ENCODE measurements at regions not wholly inside any gene's neighbourhood (a gene's known extent, or its start where the extent isn't known, plus 50 kb on each side); places are given as distances from the start of the nearest gene placed in this dataset.

GRCh38 chr4:17367201-17367600 is 144.7 kb downstream of the QDPR start:
- Histone ChIP-seq H2AFZ (ENCODE audit: insufficient read depth, low read depth, low read length, poor library complexity, severe bottlenecking) (no peak overlapping the region), H3K27me3 (ENCODE audit: control insufficient read depth in 2 of 2, insufficient read depth in 2 of 2, low read length in 2 of 2) (no peaks in the 10 kb centered on the region), H4K20me1 (ENCODE audit: insufficient read depth, low read length) (no peaks in the 10 kb centered on the region), H3K4me1 (ENCODE audit: control insufficient read depth in 1 of 2, insufficient read depth in 2 of 2, low read length in 2 of 2) (no peaks in the 10 kb centered on the region), H3K36me3 (replicated peaks in 1 of 2; ENCODE audit: control insufficient read depth in 1 of 2, insufficient read depth in 2 of 2, low read length in 2 of 2) (no peaks in the 10 kb centered on the region), H3K4me2 (replicated peaks; ENCODE audit: extremely low read depth, low read length, poor library complexity, severe bottlenecking) (no peak overlapping the region), H3K27ac (ENCODE audit: low read depth in 1 of 2, low read length in 2 of 2) (no peak overlapping the region), H3K9me3 (replicated peaks in 1 of 2; ENCODE audit: control insufficient read depth in 1 of 2, insufficient read depth in 1 of 2, low read length in 2 of 2) (peaks cover 0 to 2% of the 10 kb centered on the region in 2 donors), H3K79me2 (ENCODE audit: insufficient read depth, low read length) (no peaks in the 10 kb centered on the region), H3K9ac (ENCODE audit: insufficient read depth, low read length, poor library complexity, severe bottlenecking) (no peak overlapping the region), H3K4me3 (replicated peaks in 1 of 3; ENCODE audit: low read depth in 2 of 3, low read length in 3 of 3) (no peak overlapping the region)
- WGBS (ENCODE audit: insufficient coverage): no CpG with 5 or more reads among the region's 1 CpG
- Mint-ChIP-seq H3K4me1 (no peaks in the 10 kb centered on the region), H3K4me3 (no peak overlapping the region), H3K27me3 (ENCODE audit: low read depth in 3 of 3) (peaks cover 0 to 3% (median 0%) of the 10 kb centered on the region in 3 donors), H3K36me3 (no peaks in the 10 kb centered on the region), H3K27ac (no peak overlapping the region), H3K9me3 (peaks cover 0 to 7% (median 3%) of the 10 kb centered on the region in 7 donors)
- intact Hi-C loops (cut with micrococcal nuclease): no loop called here
- TF ChIP-seq CTCF (IDR thresholded peaks at IDR 0.05): no peak
- no peak for DNase-seq

DNA sequence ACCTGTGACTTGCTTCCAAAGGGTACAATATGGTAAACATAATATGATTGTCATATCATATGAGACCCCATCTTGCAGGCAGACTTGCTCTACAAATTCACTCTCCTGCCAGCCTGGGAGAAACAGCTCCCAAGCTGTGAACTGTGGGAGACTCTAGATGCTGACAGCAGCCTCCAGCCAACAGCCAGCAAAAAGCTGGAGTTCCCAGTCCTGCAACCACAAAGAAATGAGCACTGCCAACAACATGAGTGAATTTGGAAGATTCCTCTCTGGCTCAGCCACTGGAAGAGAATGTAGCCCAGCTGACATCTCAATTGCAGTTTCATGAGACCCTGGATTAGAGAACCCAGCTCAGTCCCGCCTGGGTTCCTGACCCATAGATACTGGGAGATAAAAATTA is 145.4 kb downstream of the QDPR start:
- Mint-ChIP-seq H3K27ac (no peak overlapping the region), H3K4me1 (no peaks in the 10 kb centered on the region), H3K9me3 (peaks cover 0 to 7% (median 3%) of the 10 kb centered on the region in 7 donors), H3K36me3 (no peaks in the 10 kb centered on the region), H3K4me3 (no peak overlapping the region), H3K27me3 (ENCODE audit: low read depth in 3 of 3) (peaks cover 0 to 3% (median 0%) of the 10 kb centered on the region in 3 donors)
- H3K27me3 ChIP-seq (ENCODE audit: control insufficient read depth in 2 of 2, insufficient read depth in 2 of 2, low read length in 2 of 2): no peaks in the 10 kb centered on the region
- no peaks in the 10 kb centered on the region for H3K79me2 ChIP-seq (ENCODE audit: insufficient read depth, low read length)
- H3K4me2 ChIP-seq (replicated peaks; ENCODE audit: extremely low read depth, low read length, poor library complexity, severe bottlenecking): no peak overlapping the region
- no peaks in the 10 kb centered on the region for H3K4me1 ChIP-seq (ENCODE audit: control insufficient read depth in 1 of 2, insufficient read depth in 2 of 2, low read length in 2 of 2)
- no peaks in the 10 kb centered on the region for H4K20me1 ChIP-seq (ENCODE audit: insufficient read depth, low read length)
- H3K4me3 ChIP-seq (replicated peaks in 1 of 3; ENCODE audit: low read depth in 2 of 3, low read length in 3 of 3): no peak overlapping the region
- no peak for TF ChIP-seq CTCF (IDR thresholded peaks at IDR 0.05)
- H3K9ac ChIP-seq (ENCODE audit: insufficient read depth, low read length, poor library complexity, severe bottlenecking): no peak overlapping the region
- peaks cover 0 to 2% of the 10 kb centered on the region in 2 donors for H3K9me3 ChIP-seq (replicated peaks in 1 of 2; ENCODE audit: control insufficient read depth in 1 of 2, insufficient read depth in 1 of 2, low read length in 2 of 2)
- WGBS (ENCODE audit: insufficient coverage): no CpG with 5 or more reads among the region's 1 CpG
- DNase-seq: no peak
- no peak overlapping the region for H3K27ac ChIP-seq (ENCODE audit: low read depth in 1 of 2, low read length in 2 of 2)
- no peak overlapping the region for H2AFZ ChIP-seq (ENCODE audit: insufficient read depth, low read depth, low read length, poor library complexity, severe bottlenecking)
- intact Hi-C loops (cut with micrococcal nuclease): no loop called here
- no peaks in the 10 kb centered on the region for H3K36me3 ChIP-seq (replicated peaks in 1 of 2; ENCODE audit: control insufficient read depth in 1 of 2, insufficient read depth in 2 of 2, low read length in 2 of 2)
